Adrenal gland (tissue), 5 donors: ENCODE measurements at regions not wholly inside any gene's neighbourhood (a gene's known extent, or its start where the extent isn't known, plus 50 kb on each side); places are given as distances from the start of the nearest gene placed in this dataset.

Experiments used
- CTCF ChIP-seq, 6 experiments: fragments of 450-650 bp in 4 of 6; fragments of 200-600 bp in 2 of 6; sonication (generic) in 1 of 6; IDR thresholded peaks; 1 replicate in 5 of 6; 2 replicates in 1 of 6; pipeline versions ENCODE4 v1.5.1 to v1.8.0; 2016 to 2021; ENCODE audit warnings: antibody characterized with exemption in 6 of 6, mild to moderate bottlenecking in 2 of 6, moderate library complexity in 1 of 6
- POLR2A ChIP-seq, 2 donors: fragments of 450-650 bp; IDR thresholded peaks; one replicate each; pipeline ENCODE4 v1.6.1; 2017; ENCODE audit warnings: antibody characterized with exemption in 2 of 2, mild to moderate bottlenecking in 2 of 2, moderate library complexity in 1 of 2
- donor health status: DM: no; HTN: no; CAD: no.

GRCh38 chr10:94077042-94077441 lies 83.3 kb downstream of the PLCE1 start:
- TF ChIP-seq POLR2A (IDR thresholded peaks at IDR 0.05): no peak
- TF ChIP-seq CTCF (IDR thresholded peaks at IDR 0.05): no peak
